HepG2 (cell line): ENCODE measurements at regions not wholly inside any gene's neighbourhood (a gene's known extent, or its start where the extent isn't known, plus 50 kb on each side); places are given as distances from the start of the nearest gene placed in this dataset.

Experiments used
- ATAC-seq: fragments of 200-7000 bp; cut with Tn5 transposase; 3 replicates; pipeline ENCODE4 v1.9.1; 2020; ENCODE audit warnings: mild to moderate bottlenecking, moderate library complexity
- BruUV-seq: library from RNA; stranded (reverse); fragments of 400-500 nt; replicated peaks from 2 replicates; lab custom pipeline; 2021; lab: Mats Ljungman, UMichigan
- CTCF ChIA-PET: fragments of 300-600 bp; formaldehyde crosslinking; extraction: SDS; loops from one replicate; lab custom pipeline; 2021; ENCODE audit warnings: low total read pairs, inconsistent platforms, low intra/inter-chr PET ratio; lab: Yijun Ruan, JAX
- POLR2A ChIA-PET: fragments of 350-600 bp; sonication (Branson Sonifier 250); formaldehyde crosslinking; loops from one replicate; lab custom pipeline; 2020; ENCODE audit warnings: antibody characterized with exemption, inconsistent platforms; lab: Yijun Ruan, JAX
- DNase-seq: peaks from one replicate; pipeline ENCODE4 v3.0.0-alpha.2; 2015; ENCODE audit warnings: low spot score
- FAIRE-seq: peaks from 3 replicates; lab custom pipeline; 2011; peaks lifted over from hg19 to GRCh38; lab: Jason Lieb, UNC
- H2AFZ ChIP-seq: one replicate; pipeline ENCODE4 v1.6.1; 2011; ENCODE audit warnings: low read length, inconsistent platforms
- H3K27ac ChIP-seq: fragments of 300-600 bp; 3 replicates; pipeline ENCODE4 v1.8.0; 2011; ENCODE audit warnings: mixed run types, mild to moderate bottlenecking, mixed read lengths, low read length, inconsistent platforms; ENCODE audit not compliant: insufficient read depth; ENCODE audit errors: extremely low read length
- H3K27me3 ChIP-seq, 2 experiments: fragments of 200-600 bp in 1 of 2; 2 replicates in 1 of 2; 3 replicates in 1 of 2; pipeline versions ENCODE4 v1.6.0 to v1.8.0; 2011; ENCODE audit warnings: low read length in 2 of 2, mild to moderate bottlenecking in 2 of 2, moderate library complexity in 2 of 2, inconsistent platforms in 1 of 2; ENCODE audit not compliant: insufficient read depth in 2 of 2, control insufficient read depth in 1 of 2
- H3K36me3 ChIP-seq, 2 experiments: fragments of 200-600 bp in 1 of 2; replicated peaks in 1 of 2; 2 replicates in 1 of 2; 3 replicates in 1 of 2; pipeline versions ENCODE4 v1.5.1 to v1.8.0; 2011; ENCODE audit warnings: low read length in 2 of 2, inconsistent platforms in 1 of 2; ENCODE audit not compliant: insufficient read depth in 2 of 2, control insufficient read depth in 1 of 2
- H3K4me1 ChIP-seq: 2 replicates; pipeline ENCODE4 v1.5.1; 2012; ENCODE audit warnings: low read length, inconsistent platforms; ENCODE audit not compliant: insufficient read depth
- H3K4me2 ChIP-seq: 2 replicates; pipeline ENCODE4 v1.6.0; 2011; ENCODE audit warnings: low read depth, low read length, inconsistent platforms
- H3K4me3 ChIP-seq, 3 experiments: fragments of 200-600 bp in 1 of 3; sonication (generic), shearing (Covaris generic) in 1 of 3; replicated peaks in 1 of 3; 2 replicates each; pipeline ENCODE4 v1.5.1; 2011 to 2016; ENCODE audit warnings: low read length in 3 of 3, inconsistent platforms in 2 of 3, low read depth in 2 of 3, mild to moderate bottlenecking in 2 of 3, control low read depth in 1 of 3, mixed read lengths in 1 of 3; ENCODE audit not compliant: insufficient read depth in 1 of 3
- H3K79me2 ChIP-seq: one replicate; pipeline ENCODE4 v1.6.1; 2011; ENCODE audit warnings: low read length, inconsistent platforms; ENCODE audit not compliant: insufficient read depth
- H3K9ac ChIP-seq: 2 replicates; pipeline ENCODE4 v1.6.0; 2011; ENCODE audit warnings: mild to moderate bottlenecking, low read depth, low read length, inconsistent platforms; ENCODE audit not compliant: insufficient read depth
- H3K9me3 ChIP-seq: 2 replicates; pipeline ENCODE4 v1.5.1; 2012; ENCODE audit warnings: mild to moderate bottlenecking, low read length
- H4K20me1 ChIP-seq: 2 replicates; pipeline ENCODE4 v1.6.0; 2011; ENCODE audit warnings: inconsistent platforms, mild to moderate bottlenecking, low read length, moderate library complexity; ENCODE audit not compliant: insufficient read depth
- ETV5 ChIP-seq: IDR thresholded peaks from 2 replicates; pipeline ENCODE4 v1.6.1; 2018; ENCODE audit warnings: missing biosample characterization, missing genetic modification reagents, inconsistent platforms, borderline replicate concordance
- KLF6 ChIP-seq: IDR thresholded peaks from 2 replicates; pipeline ENCODE4 v1.8.0; 2016; ENCODE audit warnings: missing biosample characterization, missing genetic modification reagents
- MBD4 ChIP-seq: IDR thresholded peaks from 2 replicates; pipeline ENCODE4 v1.6.1; 2012; ENCODE audit warnings: low read length, inconsistent platforms, borderline replicate concordance
- MIXL1 ChIP-seq: IDR thresholded peaks from 2 replicates; pipeline ENCODE4 v1.6.1; 2016
- NCOA2 ChIP-seq: sonication (generic); formaldehyde crosslinking; IDR thresholded peaks from 2 replicates; pipeline ENCODE4 v1.8.0; 2022; ENCODE audit warnings: inconsistent platforms
- RNF2 ChIP-seq: fragments of 450-650 bp; conservative IDR thresholded peaks from 2 replicates; pipeline ENCODE4 v1.6.1; 2016; ENCODE audit warnings: low read depth
- SOX5 ChIP-seq: IDR thresholded peaks from 2 replicates; pipeline ENCODE4 v1.6.1; 2016; ENCODE audit warnings: borderline replicate concordance
- ZBTB7A ChIP-seq: sonication (generic); formaldehyde crosslinking; IDR thresholded peaks from 2 replicates; pipeline ENCODE4 v1.8.0; 2022; ENCODE audit warnings: mild to moderate bottlenecking, missing genetic modification reagents
- ZNF589 ChIP-seq: sonication (generic); formaldehyde crosslinking; conservative IDR thresholded peaks from 2 replicates; pipeline ENCODE4 v1.8.0; 2022; ENCODE audit warnings: mild to moderate bottlenecking, moderate library complexity, missing genetic modification reagents
- ZNF607 ChIP-seq: sonication (generic); formaldehyde crosslinking; IDR thresholded peaks from 2 replicates; pipeline ENCODE4 v1.5.1; 2020; ENCODE audit warnings: missing genetic modification reagents, mild to moderate bottlenecking, borderline replicate concordance
- ZNF724P ChIP-seq: sonication (generic); formaldehyde crosslinking; IDR thresholded peaks from 2 replicates; pipeline ENCODE4 v1.8.0; 2022; ENCODE audit warnings: missing genetic modification reagents, borderline replicate concordance
- ZNF747 ChIP-seq: sonication (generic); formaldehyde crosslinking; IDR thresholded peaks from 2 replicates; pipeline ENCODE4 v1.8.1; 2023; ENCODE audit warnings: missing genetic modification reagents, mild to moderate bottlenecking, borderline replicate concordance
- ZNF775 ChIP-seq: sonication (generic); formaldehyde crosslinking; IDR thresholded peaks from 2 replicates; pipeline ENCODE4 v1.4.0; 2020; ENCODE audit warnings: missing genetic modification reagents, mild to moderate bottlenecking, moderate library complexity, borderline replicate concordance
- WGBS: methylation state at CpG from one replicate; pipeline ENCODE4 v1.1.6; 2017; ENCODE audit warnings: low lambda C conversion rate; 5-methylcytosine and 5-hydroxymethylcytosine counted together
- in situ Hi-C: cut with HindIII; loops from 2 replicates; pipeline ENCODE4 v1.10.0; 2017; ENCODE audit warnings: low pct_unique_long_range_greater_than_20kb; ENCODE audit not compliant: extremely low pct_ligation_motif_present
- intact Hi-C: fragments of 100-400 bp; cut with micrococcal nuclease; formaldehyde crosslinking; loops from one replicate; pipeline ENCODE4 v1.10.0; 2022; ENCODE audit not compliant: unreplicated experiment
- TF ChIP-seq, protein P1 (sequence below): sonication (generic); formaldehyde crosslinking; IDR thresholded peaks from 2 replicates; pipeline ENCODE4 v1.5.0; 2020; ENCODE audit warnings: mild to moderate bottlenecking, missing genetic modification reagents
- TF ChIP-seq, protein P2 (sequence below): sonication (generic); formaldehyde crosslinking; IDR thresholded peaks from 2 replicates; pipeline ENCODE4 v1.5.1; 2020; ENCODE audit warnings: mild to moderate bottlenecking, missing genetic modification reagents, moderate library complexity

DNA sequence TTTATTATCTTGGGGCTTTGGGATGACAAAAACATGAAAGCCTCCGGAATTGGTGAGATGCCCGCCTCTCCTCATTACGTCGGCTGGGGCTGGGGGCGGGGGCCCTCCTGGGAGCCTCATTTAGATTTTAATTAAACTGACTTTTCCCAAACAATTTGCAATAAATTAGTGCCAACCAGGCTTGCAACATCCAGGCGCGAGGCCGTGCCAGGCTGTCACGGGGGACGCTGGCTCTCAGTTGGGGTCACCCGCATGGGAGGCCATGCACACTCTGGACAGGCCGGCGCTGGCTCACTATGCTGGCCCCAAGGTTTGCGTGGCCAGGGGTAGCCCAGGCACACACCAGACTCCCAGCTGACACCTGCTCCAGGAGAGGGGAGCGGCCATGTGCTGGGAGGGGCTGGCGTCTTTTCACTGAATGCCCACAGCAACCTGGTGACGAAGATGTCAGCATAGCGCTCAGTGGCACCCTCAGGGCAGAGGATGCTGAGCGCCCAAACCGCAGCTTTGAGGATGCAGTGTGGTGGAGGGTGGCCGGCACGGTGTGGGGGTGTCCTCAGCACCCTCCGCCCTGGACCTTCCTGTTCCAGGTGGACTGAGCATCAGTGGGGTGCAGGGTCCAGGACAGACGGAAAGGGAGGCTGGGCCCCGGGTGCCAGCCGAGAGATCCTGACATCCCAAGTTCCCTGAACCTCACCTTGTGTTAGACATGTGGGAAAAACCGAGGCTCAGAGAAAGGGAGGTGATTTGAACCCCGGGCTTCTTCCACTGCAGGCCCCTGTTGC, 190.8 kb upstream of the C14orf180 start:
- ChIA-PET CTCF (no interaction called here), POLR2A (no interaction called here)
- Histone ChIP-seq H3K79me2 (no peaks in the 10 kb centered on the region), H3K9me3 (no peaks in the 10 kb centered on the region), H3K27ac (no peak overlapping the region), H2AFZ (no peak overlapping the region), H3K4me2 (no peak overlapping the region), H3K36me3 (no peaks in the 10 kb centered on the region), H3K4me1 (no peaks in the 10 kb centered on the region), H3K27me3 (peaks cover 24 to 92% of the 10 kb centered on the region in 2 experiments), H4K20me1 (no peaks in the 10 kb centered on the region), H3K4me3 (no peak overlapping the region), H3K9ac (no peak overlapping the region)
- DNase-seq (no peak), FAIRE-seq (no peak), ATAC-seq (no peak)
- intact Hi-C loops (no loop called here), in situ Hi-C loops (no loop called here)
- TF ChIP-seq, protein P1, sequence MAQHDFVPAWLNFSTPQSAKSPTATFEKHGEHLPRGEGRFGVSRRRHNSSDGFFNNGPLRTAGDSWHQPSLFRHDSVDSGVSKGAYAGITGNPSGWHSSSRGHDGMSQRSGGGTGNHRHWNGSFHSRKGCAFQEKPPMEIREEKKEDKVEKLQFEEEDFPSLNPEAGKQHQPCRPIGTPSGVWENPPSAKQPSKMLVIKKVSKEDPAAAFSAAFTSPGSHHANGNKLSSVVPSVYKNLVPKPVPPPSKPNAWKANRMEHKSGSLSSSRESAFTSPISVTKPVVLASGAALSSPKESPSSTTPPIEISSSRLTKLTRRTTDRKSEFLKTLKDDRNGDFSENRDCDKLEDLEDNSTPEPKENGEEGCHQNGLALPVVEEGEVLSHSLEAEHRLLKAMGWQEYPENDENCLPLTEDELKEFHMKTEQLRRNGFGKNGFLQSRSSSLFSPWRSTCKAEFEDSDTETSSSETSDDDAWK (CRISPR knock-in tag), result no peak
- TF ChIP-seq RNF2 (no peak), ETV5 (no peak), ZNF724P (no peak), NCOA2 (CRISPR knock-in tag) (no peak), SOX5 (no peak), MIXL1 (no peak), ZNF775 (no peak), ZNF607 (CRISPR knock-in tag) (no peak), KLF6 (no peak), ZNF589 (CRISPR knock-in tag) (no peak), MBD4 (no peak), ZNF747 (CRISPR knock-in tag) (no peak), ZBTB7A (no peak)
- TF ChIP-seq, protein P2, sequence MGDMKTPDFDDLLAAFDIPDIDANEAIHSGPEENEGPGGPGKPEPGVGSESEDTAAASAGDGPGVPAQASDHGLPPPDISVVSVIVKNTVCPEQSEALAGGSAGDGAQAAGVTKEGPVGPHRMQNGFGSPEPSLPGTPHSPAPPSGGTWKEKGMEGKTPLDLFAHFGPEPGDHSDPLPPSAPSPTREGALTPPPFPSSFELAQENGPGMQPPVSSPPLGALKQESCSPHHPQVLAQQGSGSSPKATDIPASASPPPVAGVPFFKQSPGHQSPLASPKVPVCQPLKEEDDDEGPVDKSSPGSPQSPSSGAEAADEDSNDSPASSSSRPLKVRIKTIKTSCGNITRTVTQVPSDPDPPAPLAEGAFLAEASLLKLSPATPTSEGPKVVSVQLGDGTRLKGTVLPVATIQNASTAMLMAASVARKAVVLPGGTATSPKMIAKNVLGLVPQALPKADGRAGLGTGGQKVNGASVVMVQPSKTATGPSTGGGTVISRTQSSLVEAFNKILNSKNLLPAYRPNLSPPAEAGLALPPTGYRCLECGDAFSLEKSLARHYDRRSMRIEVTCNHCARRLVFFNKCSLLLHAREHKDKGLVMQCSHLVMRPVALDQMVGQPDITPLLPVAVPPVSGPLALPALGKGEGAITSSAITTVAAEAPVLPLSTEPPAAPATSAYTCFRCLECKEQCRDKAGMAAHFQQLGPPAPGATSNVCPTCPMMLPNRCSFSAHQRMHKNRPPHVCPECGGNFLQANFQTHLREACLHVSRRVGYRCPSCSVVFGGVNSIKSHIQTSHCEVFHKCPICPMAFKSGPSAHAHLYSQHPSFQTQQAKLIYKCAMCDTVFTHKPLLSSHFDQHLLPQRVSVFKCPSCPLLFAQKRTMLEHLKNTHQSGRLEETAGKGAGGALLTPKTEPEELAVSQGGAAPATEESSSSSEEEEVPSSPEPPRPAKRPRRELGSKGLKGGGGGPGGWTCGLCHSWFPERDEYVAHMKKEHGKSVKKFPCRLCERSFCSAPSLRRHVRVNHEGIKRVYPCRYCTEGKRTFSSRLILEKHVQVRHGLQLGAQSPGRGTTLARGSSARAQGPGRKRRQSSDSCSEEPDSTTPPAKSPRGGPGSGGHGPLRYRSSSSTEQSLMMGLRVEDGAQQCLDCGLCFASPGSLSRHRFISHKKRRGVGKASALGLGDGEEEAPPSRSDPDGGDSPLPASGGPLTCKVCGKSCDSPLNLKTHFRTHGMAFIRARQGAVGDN (CRISPR knock-in tag), result no peak
- no TSS peak for BruUV-seq
- 37% methylated on average over 19 of the region's 28 CpGs for WGBS
